HepG2 (cell line): ENCODE measurements at regions not wholly inside any gene's neighbourhood (a gene's known extent, or its start where the extent isn't known, plus 50 kb on each side); places are given as distances from the start of the nearest gene placed in this dataset.
"Not testable (repeated sequence)": the region's sequence is repeated elsewhere in the genome, so short reads cannot be mapped to it uniquely, and the experiment has no call there.

Source experiments
- ATAC-seq: fragments of 200-7000 bp; cut with Tn5 transposase; 3 replicates; pipeline ENCODE4 v1.9.1; 2020; ENCODE audit warnings: mild to moderate bottlenecking, moderate library complexity
- BruUV-seq: library from RNA; stranded (reverse); fragments of 400-500 nt; replicated peaks from 2 replicates; lab custom pipeline; 2021; lab: Mats Ljungman, UMichigan
- CTCF ChIA-PET: fragments of 300-600 bp; formaldehyde crosslinking; extraction: SDS; loops from one replicate; lab custom pipeline; 2021; ENCODE audit warnings: low total read pairs, inconsistent platforms, low intra/inter-chr PET ratio; lab: Yijun Ruan, JAX
- POLR2A ChIA-PET: fragments of 350-600 bp; sonication (Branson Sonifier 250); formaldehyde crosslinking; loops from one replicate; lab custom pipeline; 2020; ENCODE audit warnings: antibody characterized with exemption, inconsistent platforms; lab: Yijun Ruan, JAX
- DNase-seq: peaks from one replicate; pipeline ENCODE4 v3.0.0-alpha.2; 2015; ENCODE audit warnings: low spot score
- FAIRE-seq: peaks from 3 replicates; lab custom pipeline; 2011; peaks lifted over from hg19 to GRCh38; lab: Jason Lieb, UNC
- H2AFZ ChIP-seq: one replicate; pipeline ENCODE4 v1.6.1; 2011; ENCODE audit warnings: low read length, inconsistent platforms
- H3K27ac ChIP-seq: fragments of 300-600 bp; 3 replicates; pipeline ENCODE4 v1.8.0; 2011; ENCODE audit warnings: mixed run types, mild to moderate bottlenecking, mixed read lengths, low read length, inconsistent platforms; ENCODE audit not compliant: insufficient read depth; ENCODE audit errors: extremely low read length
- H3K27me3 ChIP-seq, 2 experiments: fragments of 200-600 bp in 1 of 2; 2 replicates in 1 of 2; 3 replicates in 1 of 2; pipeline versions ENCODE4 v1.6.0 to v1.8.0; 2011; ENCODE audit warnings: low read length in 2 of 2, mild to moderate bottlenecking in 2 of 2, moderate library complexity in 2 of 2, inconsistent platforms in 1 of 2; ENCODE audit not compliant: insufficient read depth in 2 of 2, control insufficient read depth in 1 of 2
- H3K36me3 ChIP-seq, 2 experiments: fragments of 200-600 bp in 1 of 2; replicated peaks in 1 of 2; 2 replicates in 1 of 2; 3 replicates in 1 of 2; pipeline versions ENCODE4 v1.5.1 to v1.8.0; 2011; ENCODE audit warnings: low read length in 2 of 2, inconsistent platforms in 1 of 2; ENCODE audit not compliant: insufficient read depth in 2 of 2, control insufficient read depth in 1 of 2
- H3K4me1 ChIP-seq: 2 replicates; pipeline ENCODE4 v1.5.1; 2012; ENCODE audit warnings: low read length, inconsistent platforms; ENCODE audit not compliant: insufficient read depth
- H3K4me2 ChIP-seq: 2 replicates; pipeline ENCODE4 v1.6.0; 2011; ENCODE audit warnings: low read depth, low read length, inconsistent platforms
- H3K4me3 ChIP-seq, 3 experiments: fragments of 200-600 bp in 1 of 3; sonication (generic), shearing (Covaris generic) in 1 of 3; replicated peaks in 1 of 3; 2 replicates each; pipeline ENCODE4 v1.5.1; 2011 to 2016; ENCODE audit warnings: low read length in 3 of 3, inconsistent platforms in 2 of 3, low read depth in 2 of 3, mild to moderate bottlenecking in 2 of 3, control low read depth in 1 of 3, mixed read lengths in 1 of 3; ENCODE audit not compliant: insufficient read depth in 1 of 3
- H3K79me2 ChIP-seq: one replicate; pipeline ENCODE4 v1.6.1; 2011; ENCODE audit warnings: low read length, inconsistent platforms; ENCODE audit not compliant: insufficient read depth
- H3K9ac ChIP-seq: 2 replicates; pipeline ENCODE4 v1.6.0; 2011; ENCODE audit warnings: mild to moderate bottlenecking, low read depth, low read length, inconsistent platforms; ENCODE audit not compliant: insufficient read depth
- H3K9me3 ChIP-seq: 2 replicates; pipeline ENCODE4 v1.5.1; 2012; ENCODE audit warnings: mild to moderate bottlenecking, low read length
- H4K20me1 ChIP-seq: 2 replicates; pipeline ENCODE4 v1.6.0; 2011; ENCODE audit warnings: inconsistent platforms, mild to moderate bottlenecking, low read length, moderate library complexity; ENCODE audit not compliant: insufficient read depth
- FOXK2 ChIP-seq: fragments of 450-650 bp; IDR thresholded peaks from 2 replicates; pipeline ENCODE4 v1.6.1; 2016
- KMT2B ChIP-seq: IDR thresholded peaks from 2 replicates; pipeline ENCODE4 v1.6.1; 2016; ENCODE audit warnings: missing genetic modification reagents, missing compliant biosample characterization
- MIER3 ChIP-seq: IDR thresholded peaks from 2 replicates; pipeline ENCODE4 v1.6.1; 2016; ENCODE audit warnings: missing compliant biosample characterization, borderline replicate concordance
- SOX13 ChIP-seq, 3 experiments: fragments of 450-650 bp in 1 of 3; sonication (generic) in 1 of 3; formaldehyde crosslinking in 1 of 3; IDR thresholded peaks in 2 of 3; conservative IDR thresholded peaks in 1 of 3; 2 replicates each; pipeline versions ENCODE4 v1.5.0 to v1.6.1; 2016 to 2020; ENCODE audit warnings: antibody characterized with exemption in 1 of 3, mild to moderate bottlenecking in 1 of 3, missing compliant biosample characterization in 1 of 3, missing genetic modification reagents in 1 of 3, moderate library complexity in 1 of 3
- SOX5 ChIP-seq: IDR thresholded peaks from 2 replicates; pipeline ENCODE4 v1.6.1; 2016; ENCODE audit warnings: borderline replicate concordance
- ZNF180 ChIP-seq: sonication (generic); formaldehyde crosslinking; IDR thresholded peaks from 2 replicates; pipeline ENCODE4 v1.4.0; 2020; ENCODE audit warnings: low read depth, missing genetic modification reagents, borderline replicate concordance
- WGBS: methylation state at CpG from one replicate; pipeline ENCODE4 v1.1.6; 2017; ENCODE audit warnings: low lambda C conversion rate; 5-methylcytosine and 5-hydroxymethylcytosine counted together
- in situ Hi-C: cut with HindIII; loops from 2 replicates; pipeline ENCODE4 v1.10.0; 2017; ENCODE audit warnings: low pct_unique_long_range_greater_than_20kb; ENCODE audit not compliant: extremely low pct_ligation_motif_present
- intact Hi-C: fragments of 100-400 bp; cut with micrococcal nuclease; formaldehyde crosslinking; loops from one replicate; pipeline ENCODE4 v1.10.0; 2022; ENCODE audit not compliant: unreplicated experiment

GRCh38 chr1:121543988-121544387 lies 359.2 kb downstream of the SRGAP2C start:
- intact Hi-C loops; CTCF ChIA-PET; DNase-seq; H3K27me3 ChIP-seq; H3K9me3 ChIP-seq; H3K4me3 ChIP-seq; H3K79me2 ChIP-seq; H3K9ac ChIP-seq; H3K4me2 ChIP-seq; H4K20me1 ChIP-seq; ATAC-seq; in situ Hi-C loops; H2AFZ ChIP-seq; H3K27ac ChIP-seq; H3K4me1 ChIP-seq; H3K36me3 ChIP-seq; FAIRE-seq; TF ChIP-seq SOX13 (IDR thresholded peaks at IDR 0.05): not testable (repeated sequence)
- BruUV-seq = TSS peak; percentile 30
- WGBS = 95% methylated on average over 4 of the region's 4 CpGs
- TF ChIP-seq SOX13 (CRISPR knock-in tag; conservative IDR thresholded peaks at IDR 0.05 in 1 of 2, IDR thresholded peaks at IDR 0.05 in 1 of 2) = peak in 1 of 2 experiments; percentile 45; a peak in 2 of 4 replicates
- TF ChIP-seq SOX5 = peak; percentile 11; the same call in 1 of the 2 replicates
- POLR2A ChIA-PET = interaction anchor here (1.3 to 1.6 kb wide), 2 partner anchors 26 to 43 kb away, joined by 3 read pairs; no protein-coding TSS in a partner anchor

GRCh38 chr1:121544500-121544899 lies 359.7 kb downstream of the SRGAP2C start:
- Histone ChIP-seq H3K4me1 (peaks cover 4% of the 10 kb centered on the region), H3K79me2 (no peaks in the 10 kb centered on the region), H3K27me3 (no peaks in the 10 kb centered on the region), H2AFZ (no peak overlapping the region), H3K4me3 (no peak overlapping the region), H3K27ac (no peak overlapping the region), H3K9me3 (no peaks in the 10 kb centered on the region), H3K4me2 (no peak overlapping the region), H3K9ac (no peak overlapping the region), H3K36me3 (no peaks in the 10 kb centered on the region), H4K20me1 (no peaks in the 10 kb centered on the region)
- WGBS = 96% methylated on average over 2 of the region's 2 CpGs
- in situ Hi-C loops = no loop called here
- ATAC-seq = no peak
- FAIRE-seq = no peak
- TF ChIP-seq ZNF180 (CRISPR knock-in tag) (no peak), MIER3 (no peak), KMT2B (no peak), FOXK2 (no peak)
- BruUV-seq = no TSS peak
- ChIA-PET POLR2A (interaction anchor here (1.3 kb wide), 1 partner anchor 42 kb away, joined by 3 read pairs; no protein-coding TSS in a partner anchor), CTCF (no interaction called here)
- intact Hi-C loops = no loop called here
- DNase-seq = no peak

GRCh38 chr1:121545899-121546298 lies 361.1 kb downstream of the SRGAP2C start:
- ATAC-seq, H3K9ac ChIP-seq, H3K4me2 ChIP-seq, H3K36me3 ChIP-seq, CTCF ChIA-PET, DNase-seq, H3K4me3 ChIP-seq, H3K4me1 ChIP-seq, H3K9me3 ChIP-seq, H2AFZ ChIP-seq, H4K20me1 ChIP-seq, intact Hi-C loops, H3K27me3 ChIP-seq, H3K27ac ChIP-seq, POLR2A ChIA-PET, H3K79me2 ChIP-seq, in situ Hi-C loops, FAIRE-seq, BruUV-seq: not testable (repeated sequence)
- 94% methylated on average over 3 of the region's 3 CpGs for whole genome bisulfite sequencing
